H9 (cell line): ENCODE measurements at regions not wholly inside any gene's neighbourhood (a gene's known extent, or its start where the extent isn't known, plus 50 kb on each side); places are given as distances from the start of the nearest gene placed in this dataset.

Source experiments
- DNase-seq: peaks from one replicate; pipeline ENCODE4 v3.0.0-alpha.2; 2017
- H2AFZ ChIP-seq: one replicate; pipeline ENCODE4 v1.6.1; 2013; ENCODE audit warnings: mild to moderate bottlenecking, low read length, control low read depth, moderate library complexity
- H2AK5ac ChIP-seq: 2 replicates; pipeline ENCODE4 v1.6.1; 2013; ENCODE audit warnings: low read length, control low read depth, mixed read lengths; ENCODE audit not compliant: insufficient read length
- H2BK120ac ChIP-seq: one replicate; pipeline ENCODE4 v1.6.1; 2013; ENCODE audit warnings: low read depth, mild to moderate bottlenecking, low read length, control low read depth, inconsistent platforms; ENCODE audit not compliant: poor library complexity, severe bottlenecking
- H2BK12ac ChIP-seq: 2 replicates; pipeline ENCODE4 v1.6.1; 2013; ENCODE audit warnings: low read length, control low read depth, mixed read lengths, low read depth; ENCODE audit not compliant: insufficient read length
- H2BK15ac ChIP-seq: 2 replicates; pipeline ENCODE4 v1.6.1; 2013; ENCODE audit warnings: low read depth, low read length, control low read depth
- H2BK20ac ChIP-seq: one replicate; pipeline ENCODE4 v1.6.1; 2013; ENCODE audit warnings: low read depth, mild to moderate bottlenecking, low read length, control low read depth, inconsistent platforms; ENCODE audit not compliant: poor library complexity, severe bottlenecking
- H2BK5ac ChIP-seq: 2 replicates; pipeline ENCODE4 v1.6.1; 2013; ENCODE audit warnings: low read length, control low read depth, mixed read lengths; ENCODE audit not compliant: insufficient read length
- H3K14ac ChIP-seq: 2 replicates; pipeline ENCODE4 v1.6.1; 2013; ENCODE audit warnings: low read length, control low read depth; ENCODE audit not compliant: insufficient read depth
- H3K18ac ChIP-seq: 2 replicates; pipeline ENCODE4 v1.6.1; 2013; ENCODE audit warnings: low read depth, mild to moderate bottlenecking, mixed read lengths, low read length, control low read depth; ENCODE audit not compliant: insufficient read length
- H3K23ac ChIP-seq: 2 replicates; pipeline ENCODE4 v1.6.1; 2013; ENCODE audit warnings: low read length, control low read depth, mixed read lengths, low read depth; ENCODE audit not compliant: insufficient read length
- H3K23me2 ChIP-seq: 2 replicates; pipeline ENCODE4 v1.6.1; 2013; ENCODE audit warnings: low read depth, mild to moderate bottlenecking, mixed read lengths, low read length, control low read depth; ENCODE audit not compliant: insufficient read length, poor library complexity, severe bottlenecking
- H3K27ac ChIP-seq: 2 replicates; pipeline ENCODE4 v1.5.1; 2013; ENCODE audit warnings: low read length, control low read depth, mixed read lengths, low read depth; ENCODE audit not compliant: insufficient read length
- H3K27me3 ChIP-seq: 2 replicates; pipeline ENCODE4 v1.6.1; 2013; ENCODE audit warnings: low read length, control low read depth, inconsistent platforms; ENCODE audit not compliant: insufficient read depth
- H3K4ac ChIP-seq: 2 replicates; pipeline ENCODE4 v1.6.1; 2013; ENCODE audit warnings: low read depth, mild to moderate bottlenecking, control low read depth, inconsistent platforms, low read length, moderate library complexity
- H3K4me1 ChIP-seq: 2 replicates; pipeline ENCODE4 v1.6.1; 2013; ENCODE audit warnings: low read length, control low read depth, inconsistent platforms; ENCODE audit not compliant: insufficient read depth
- H3K4me2 ChIP-seq: 2 replicates; pipeline ENCODE4 v1.6.1; 2013; ENCODE audit warnings: low read length, control low read depth, mixed read lengths; ENCODE audit not compliant: insufficient read length, insufficient read depth
- H3K56ac ChIP-seq: 2 replicates; pipeline ENCODE4 v1.6.1; 2013; ENCODE audit warnings: low read depth, mild to moderate bottlenecking, mixed read lengths, low read length, control low read depth; ENCODE audit not compliant: insufficient read length
- H3K79me1 ChIP-seq: 2 replicates; pipeline ENCODE4 v1.6.1; 2013; ENCODE audit warnings: low read depth, mild to moderate bottlenecking, moderate library complexity, low read length, control low read depth, inconsistent platforms; ENCODE audit not compliant: insufficient read depth, poor library complexity, severe bottlenecking
- H3K79me2 ChIP-seq: 2 replicates; pipeline ENCODE4 v1.6.1; 2013; ENCODE audit warnings: low read length, control low read depth, inconsistent platforms; ENCODE audit not compliant: insufficient read depth
- H3K9ac ChIP-seq: 2 replicates; pipeline ENCODE4 v1.6.1; 2013; ENCODE audit warnings: low read length, control low read depth, mixed read lengths; ENCODE audit not compliant: insufficient read length; ENCODE audit errors: extremely low read depth
- H3K9me3 ChIP-seq: one replicate; pipeline ENCODE4 v1.6.1; 2013; ENCODE audit warnings: low read depth, low read length, inconsistent platforms; ENCODE audit not compliant: control insufficient read depth
- H3T11ph ChIP-seq: one replicate; pipeline ENCODE4 v1.6.1; 2013; ENCODE audit warnings: mild to moderate bottlenecking, low read length, control low read depth, inconsistent platforms
- H4K20me1 ChIP-seq: one replicate; pipeline ENCODE4 v1.6.1; 2013; ENCODE audit not compliant: control insufficient read depth, insufficient read length, insufficient read depth
- H4K5ac ChIP-seq: 2 replicates; pipeline ENCODE4 v1.6.1; 2013; ENCODE audit warnings: low read depth, mild to moderate bottlenecking, mixed read lengths, low read length, control low read depth; ENCODE audit not compliant: insufficient read length
- H4K8ac ChIP-seq: replicated peaks from 2 replicates; pipeline ENCODE4 v1.6.1; 2013; ENCODE audit warnings: low read length, control low read depth, mixed read lengths, low read depth; ENCODE audit not compliant: insufficient read length
- H4K91ac ChIP-seq: 2 replicates; pipeline ENCODE4 v1.6.1; 2013; ENCODE audit warnings: low read depth, mild to moderate bottlenecking, moderate library complexity, mixed read lengths, low read length, control low read depth; ENCODE audit not compliant: insufficient read length
- H3K27ac Mint-ChIP-seq, 3 experiments: 2 replicates in 2 of 3; 3 replicates in 1 of 3; pipeline ENCODE4 v1.8.0; 2020 to 2021; ENCODE audit warnings: mixed read lengths in 3 of 3, mild to moderate bottlenecking in 1 of 3, moderate library complexity in 1 of 3
- H3K27me3 Mint-ChIP-seq: 2 replicates; pipeline ENCODE4 v1.8.0; 2021; ENCODE audit warnings: low read depth, mild to moderate bottlenecking, moderate library complexity, mixed read lengths
- H3K36me3 Mint-ChIP-seq, 3 experiments: 2 replicates in 2 of 3; 3 replicates in 1 of 3; pipeline ENCODE4 v1.8.0; 2020 to 2021; ENCODE audit warnings: low read depth in 3 of 3, mixed read lengths in 3 of 3; ENCODE audit not compliant: insufficient read depth in 1 of 3
- H3K4me1 Mint-ChIP-seq, 2 experiments: 2 replicates each; pipeline ENCODE4 v1.8.0; 2020; ENCODE audit warnings: mixed read lengths in 2 of 2
- H3K4me3 Mint-ChIP-seq, 2 experiments: 2 replicates in 1 of 2; 3 replicates in 1 of 2; pipeline ENCODE4 v1.8.0; 2020 to 2021; ENCODE audit warnings: mild to moderate bottlenecking in 2 of 2, mixed read lengths in 2 of 2, moderate library complexity in 1 of 2
- H3K9me3 Mint-ChIP-seq, 2 experiments: 2 replicates in 1 of 2; 3 replicates in 1 of 2; pipeline ENCODE4 v1.8.0; 2020; ENCODE audit warnings: mild to moderate bottlenecking in 2 of 2, mixed read lengths in 2 of 2, moderate library complexity in 1 of 2
- WGBS: extraction: QIAGEN DNeasy Blood & Tissue Kit; methylation state at CpG from one replicate; pipeline ENCODE4 v1.1.7; 2013; ENCODE audit warnings: missing lambda C conversion rate, low lambda C conversion rate, mixed read lengths; ENCODE audit not compliant: insufficient read length; ENCODE audit errors: extremely low coverage; 5-methylcytosine and 5-hydroxymethylcytosine counted together
- TF ChIP-seq, protein P1 (sequence below): fragments of 200-600 bp; sonication (generic); conservative IDR thresholded peaks from 3 replicates; pipeline ENCODE4 v1.8.0; 2021; ENCODE audit warnings: antibody characterized with exemption, mild to moderate bottlenecking

DNA sequence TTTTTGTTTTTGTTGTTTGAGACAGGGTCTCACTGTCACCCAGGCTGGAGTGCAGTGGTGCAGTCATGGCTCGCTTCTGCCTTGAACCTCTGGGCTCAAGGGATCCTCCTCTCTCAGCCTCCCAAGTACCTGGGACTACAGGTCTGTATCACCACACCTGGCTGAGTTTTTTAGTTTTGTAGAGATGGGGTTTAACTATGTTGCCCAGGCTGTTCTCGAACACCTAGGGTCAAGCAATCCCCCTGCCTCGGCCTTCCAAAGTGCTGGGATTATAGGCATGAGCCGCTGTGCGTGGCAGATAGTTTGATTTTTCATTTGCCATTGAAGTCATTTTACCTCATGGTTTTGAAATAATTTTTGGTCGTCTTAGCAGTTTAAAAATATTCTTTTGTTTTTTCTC is 94.3 kb upstream of the EIF5 start:
- Mint-ChIP-seq H3K4me3 (no peak overlapping the region), H3K27me3 (peaks cover 12% of the 10 kb centered on the region), H3K4me1 (peaks cover 14 to 15% of the 10 kb centered on the region in 2 experiments), H3K9me3 (peaks cover 32 to 37% of the 10 kb centered on the region in 2 experiments), H3K36me3 (peaks cover 14 to 41% (median 27%) of the 10 kb centered on the region in 3 experiments), H3K27ac (no peak overlapping the region)
- H2BK12ac ChIP-seq = no peak overlapping the region
- H2BK20ac ChIP-seq = no peak overlapping the region
- no peak overlapping the region for H3K4ac ChIP-seq
- no peak overlapping the region for H2BK120ac ChIP-seq
- no peak overlapping the region for H3K4me2 ChIP-seq
- no peak overlapping the region for H2BK5ac ChIP-seq
- no peak overlapping the region for H3K23ac ChIP-seq
- no peaks in the 10 kb centered on the region; the same call in 1 of the 2 replicates for H3K4me1 ChIP-seq
- no peak overlapping the region for H4K5ac ChIP-seq
- no peaks in the 10 kb centered on the region for H3K27me3 ChIP-seq
- no peak overlapping the region for H2BK15ac ChIP-seq
- H2AFZ ChIP-seq = no peak overlapping the region
- no peak for DNase-seq
- no peak overlapping the region for H4K8ac ChIP-seq
- no peak overlapping the region for H3K18ac ChIP-seq
- no peak overlapping the region for H3K14ac ChIP-seq
- TF ChIP-seq, protein P1, sequence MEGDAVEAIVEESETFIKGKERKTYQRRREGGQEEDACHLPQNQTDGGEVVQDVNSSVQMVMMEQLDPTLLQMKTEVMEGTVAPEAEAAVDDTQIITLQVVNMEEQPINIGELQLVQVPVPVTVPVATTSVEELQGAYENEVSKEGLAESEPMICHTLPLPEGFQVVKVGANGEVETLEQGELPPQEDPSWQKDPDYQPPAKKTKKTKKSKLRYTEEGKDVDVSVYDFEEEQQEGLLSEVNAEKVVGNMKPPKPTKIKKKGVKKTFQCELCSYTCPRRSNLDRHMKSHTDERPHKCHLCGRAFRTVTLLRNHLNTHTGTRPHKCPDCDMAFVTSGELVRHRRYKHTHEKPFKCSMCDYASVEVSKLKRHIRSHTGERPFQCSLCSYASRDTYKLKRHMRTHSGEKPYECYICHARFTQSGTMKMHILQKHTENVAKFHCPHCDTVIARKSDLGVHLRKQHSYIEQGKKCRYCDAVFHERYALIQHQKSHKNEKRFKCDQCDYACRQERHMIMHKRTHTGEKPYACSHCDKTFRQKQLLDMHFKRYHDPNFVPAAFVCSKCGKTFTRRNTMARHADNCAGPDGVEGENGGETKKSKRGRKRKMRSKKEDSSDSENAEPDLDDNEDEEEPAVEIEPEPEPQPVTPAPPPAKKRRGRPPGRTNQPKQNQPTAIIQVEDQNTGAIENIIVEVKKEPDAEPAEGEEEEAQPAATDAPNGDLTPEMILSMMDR = no peak
- peaks cover 5% of the 10 kb centered on the region for H3K9me3 ChIP-seq
- H3T11ph ChIP-seq = no peak overlapping the region
- no peaks in the 10 kb centered on the region for H3K23me2 ChIP-seq
- no peak overlapping the region for H3K27ac ChIP-seq
- no peak overlapping the region for H2AK5ac ChIP-seq
- H3K9ac ChIP-seq = no peak overlapping the region
- H3K56ac ChIP-seq = no peak overlapping the region
- WGBS = no CpG with 5 or more reads among the region's 6 CpGs
- no peaks in the 10 kb centered on the region for H3K79me2 ChIP-seq
- H4K20me1 ChIP-seq = no peaks in the 10 kb centered on the region
- H3K79me1 ChIP-seq = no peaks in the 10 kb centered on the region
- H4K91ac ChIP-seq = no peak overlapping the region
